ENCODE measurements at regions not wholly inside any gene's neighbourhood (a gene's known extent, or its start where the extent isn't known, plus 50 kb on each side); places are given as distances from the start of the nearest gene placed in this dataset.

DNA sequence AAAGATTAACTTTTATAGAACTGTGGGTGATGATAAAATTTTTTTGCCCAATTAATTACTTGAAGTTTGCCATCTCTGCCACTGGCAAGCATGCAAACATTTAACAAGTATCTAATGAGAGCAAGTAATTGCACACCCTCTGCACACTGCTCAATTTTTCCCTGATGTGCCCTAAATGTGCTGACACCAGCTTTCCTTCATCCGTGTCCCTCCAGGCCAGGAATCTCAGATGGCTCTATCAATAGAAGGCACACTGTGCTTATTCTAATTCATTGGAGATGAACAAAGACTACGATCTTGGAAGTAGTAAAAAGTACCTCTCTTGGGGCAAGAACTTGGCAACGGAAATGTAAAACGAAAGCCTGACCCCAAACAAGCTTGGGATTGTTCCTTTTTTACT lies 212.1 kb downstream of the GPR37 start:
- H3K27ac ChIP-seq (ENCODE audit: low read depth, low read length), result no peak overlapping the region
- no peak overlapping the region for H3K4me3 ChIP-seq (ENCODE audit: low read length)
- no peaks in the 10 kb centered on the region for H3K27me3 ChIP-seq (ENCODE audit: control insufficient read depth, insufficient read depth, low read length)
- H3K36me3 ChIP-seq (ENCODE audit: control insufficient read depth, insufficient read depth, low read length), result no peaks in the 10 kb centered on the region
- H3K9ac ChIP-seq (ENCODE audit: low read length), result no peak overlapping the region
- no peaks in the 10 kb centered on the region for H3K4me1 ChIP-seq (ENCODE audit: control insufficient read depth, insufficient read depth, low read length)

GRCh38 chr7:124552217-124552616 lies 213.4 kb downstream of the GPR37 start:
- Histone ChIP-seq H3K4me3 (ENCODE audit: low read length) (no peak overlapping the region), H3K9ac (ENCODE audit: low read length) (no peak overlapping the region), H3K4me1 (ENCODE audit: control insufficient read depth, insufficient read depth, low read length) (no peaks in the 10 kb centered on the region), H3K27ac (ENCODE audit: low read depth, low read length) (no peak overlapping the region), H3K27me3 (ENCODE audit: control insufficient read depth, insufficient read depth, low read length) (no peaks in the 10 kb centered on the region), H3K36me3 (ENCODE audit: control insufficient read depth, insufficient read depth, low read length) (no peaks in the 10 kb centered on the region)

DNA sequence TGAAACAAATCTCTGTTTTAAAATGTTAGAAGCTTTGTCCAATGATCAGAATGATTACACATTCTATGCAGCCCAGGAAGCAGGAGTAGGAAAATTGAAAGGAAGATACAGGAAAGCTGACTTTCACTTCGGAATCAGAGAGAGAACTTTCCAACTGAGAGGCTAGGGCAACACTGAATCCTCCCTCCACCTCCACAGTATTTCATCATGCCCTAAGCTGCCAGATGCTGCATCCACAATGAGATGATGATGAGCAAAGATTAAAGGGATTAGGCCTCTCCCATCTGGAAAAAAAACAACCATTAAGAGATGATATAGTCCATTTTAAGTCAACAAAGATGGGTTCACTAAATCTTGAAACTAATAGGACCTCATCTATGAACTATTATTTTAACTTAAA lies 215.6 kb downstream of the GPR37 start:
- no peak overlapping the region for H3K27ac ChIP-seq (ENCODE audit: low read depth, low read length)
- H3K36me3 ChIP-seq (ENCODE audit: control insufficient read depth, insufficient read depth, low read length), result no peaks in the 10 kb centered on the region
- no peaks in the 10 kb centered on the region for H3K4me1 ChIP-seq (ENCODE audit: control insufficient read depth, insufficient read depth, low read length)
- no peaks in the 10 kb centered on the region for H3K27me3 ChIP-seq (ENCODE audit: control insufficient read depth, insufficient read depth, low read length)
- no peak overlapping the region for H3K9ac ChIP-seq (ENCODE audit: low read length)
- no peak overlapping the region for H3K4me3 ChIP-seq (ENCODE audit: low read length)

DNA sequence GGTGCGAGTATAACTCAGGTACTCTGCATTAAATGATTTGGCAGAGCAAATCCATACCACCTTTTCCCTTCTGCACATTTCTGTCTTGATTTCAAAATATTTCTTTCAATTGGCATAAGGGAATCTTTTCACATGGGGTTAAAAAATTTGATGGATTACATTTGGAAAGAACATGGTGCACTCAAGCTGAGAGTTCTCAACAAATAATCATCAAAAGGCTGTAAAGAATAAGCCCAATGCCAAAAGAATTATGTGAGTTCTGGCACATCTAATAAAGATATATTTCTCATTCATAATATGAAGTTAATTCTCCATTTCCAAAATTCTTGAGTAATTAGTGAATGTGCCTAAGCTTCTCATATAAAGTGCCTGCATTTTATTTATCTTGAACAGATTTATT lies 223.1 kb downstream of the GPR37 start:
- no peaks in the 10 kb centered on the region for H3K27me3 ChIP-seq (ENCODE audit: control insufficient read depth, insufficient read depth, low read length)
- no peak overlapping the region for H3K4me3 ChIP-seq (ENCODE audit: low read length)
- no peak overlapping the region for H3K9ac ChIP-seq (ENCODE audit: low read length)
- no peaks in the 10 kb centered on the region for H3K4me1 ChIP-seq (ENCODE audit: control insufficient read depth, insufficient read depth, low read length)
- H3K27ac ChIP-seq (ENCODE audit: low read depth, low read length), result no peak overlapping the region
- H3K36me3 ChIP-seq (ENCODE audit: control insufficient read depth, insufficient read depth, low read length), result no peaks in the 10 kb centered on the region

GRCh38 chr7:124536156-124536762 lies 229.3 kb downstream of the GPR37 start:
- Histone ChIP-seq H3K4me3 (ENCODE audit: low read length) (no peak overlapping the region), H3K36me3 (ENCODE audit: control insufficient read depth, insufficient read depth, low read length) (no peaks in the 10 kb centered on the region), H3K27me3 (ENCODE audit: control insufficient read depth, insufficient read depth, low read length) (no peaks in the 10 kb centered on the region), H3K27ac (ENCODE audit: low read depth, low read length) (no peak overlapping the region), H3K4me1 (ENCODE audit: control insufficient read depth, insufficient read depth, low read length) (no peaks in the 10 kb centered on the region), H3K9ac (ENCODE audit: low read length) (no peak overlapping the region)

- no peak overlapping the region for H3K27ac ChIP-seq (ENCODE audit: low read depth, low read length)
- H3K4me3 ChIP-seq (ENCODE audit: low read length), result no peak overlapping the region
- no peaks in the 10 kb centered on the region for H3K36me3 ChIP-seq (ENCODE audit: control insufficient read depth, insufficient read depth, low read length)
- no peaks in the 10 kb centered on the region for H3K4me1 ChIP-seq (ENCODE audit: control insufficient read depth, insufficient read depth, low read length)
- H3K9ac ChIP-seq (ENCODE audit: low read length), result no peak overlapping the region
- no peaks in the 10 kb centered on the region for H3K27me3 ChIP-seq (ENCODE audit: control insufficient read depth, insufficient read depth, low read length)
These were observed 233.4 kb downstream of the GPR37 start for GRCh38 chr7:124532166-124532565.

DNA sequence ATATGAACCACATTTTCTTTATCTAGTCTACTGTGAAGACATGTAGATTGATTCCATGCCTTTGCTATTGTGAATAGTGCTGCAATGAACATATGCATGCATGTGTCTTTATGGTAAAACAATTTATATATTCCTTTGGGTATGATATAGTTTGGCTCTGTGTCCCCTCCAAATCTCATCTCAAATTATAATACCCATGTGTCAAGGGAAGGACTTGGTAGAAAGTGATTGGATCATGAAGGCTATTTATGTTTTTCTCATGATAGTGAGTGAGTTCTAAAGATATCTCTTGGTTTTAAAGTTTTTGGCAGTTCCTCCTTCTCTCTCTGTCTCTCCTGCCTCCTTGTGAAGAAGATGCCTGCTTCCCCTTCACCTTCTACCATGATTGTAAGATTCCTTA lies 248.7 kb downstream of the GPR37 start:
- Histone ChIP-seq H3K4me3 (ENCODE audit: low read length) (no peak overlapping the region), H3K9ac (ENCODE audit: low read length) (no peak overlapping the region), H3K4me1 (ENCODE audit: control insufficient read depth, insufficient read depth, low read length) (no peaks in the 10 kb centered on the region), H3K27ac (ENCODE audit: low read depth, low read length) (no peak overlapping the region), H3K27me3 (ENCODE audit: control insufficient read depth, insufficient read depth, low read length) (no peaks in the 10 kb centered on the region), H3K36me3 (ENCODE audit: control insufficient read depth, insufficient read depth, low read length) (no peaks in the 10 kb centered on the region)

DNA sequence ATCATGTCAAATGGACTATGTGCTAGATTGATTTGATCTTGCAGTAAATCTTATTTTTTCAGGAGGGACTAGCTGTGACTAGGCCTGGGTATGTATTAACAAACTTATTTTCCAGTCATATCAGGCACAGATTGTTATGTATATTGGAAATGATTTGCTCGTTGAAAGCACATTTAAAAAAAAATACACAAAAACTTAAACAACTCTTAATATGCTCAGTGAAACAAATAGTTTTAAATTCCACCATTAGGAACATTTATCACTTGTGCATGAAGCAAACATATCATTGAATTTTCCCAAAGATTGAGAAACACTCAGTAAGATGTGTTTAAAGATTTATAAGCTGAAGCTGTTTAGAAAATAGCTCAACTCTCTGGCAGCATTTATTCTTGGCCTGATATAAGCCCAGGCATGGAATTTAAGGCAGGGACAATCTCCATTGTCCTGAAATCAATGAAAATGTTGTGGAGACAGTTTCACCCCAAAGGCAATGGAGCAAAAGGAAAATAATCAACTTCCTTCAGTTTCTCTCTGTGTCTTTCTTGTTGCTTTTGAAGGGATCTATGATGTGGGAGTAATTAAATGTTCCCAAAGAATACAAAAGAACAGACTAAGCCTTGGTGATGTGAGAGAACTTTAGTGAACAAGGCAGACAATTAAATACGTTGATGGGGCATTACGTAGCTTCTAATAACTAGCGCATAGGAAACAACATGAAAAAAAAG lies 250.3 kb downstream of the GPR37 start:
- H3K4me3 ChIP-seq (ENCODE audit: low read length), result no peak overlapping the region
- H3K27me3 ChIP-seq (ENCODE audit: control insufficient read depth, insufficient read depth, low read length), result no peaks in the 10 kb centered on the region
- H3K27ac ChIP-seq (ENCODE audit: low read depth, low read length), result no peak overlapping the region
- H3K4me1 ChIP-seq (ENCODE audit: control insufficient read depth, insufficient read depth, low read length), result no peaks in the 10 kb centered on the region
- no peak overlapping the region for H3K9ac ChIP-seq (ENCODE audit: low read length)
- H3K36me3 ChIP-seq (ENCODE audit: control insufficient read depth, insufficient read depth, low read length), result no peaks in the 10 kb centered on the region

- Histone ChIP-seq H3K36me3 (ENCODE audit: control insufficient read depth, insufficient read depth, low read length) (no peaks in the 10 kb centered on the region), H3K27ac (ENCODE audit: low read depth, low read length) (no peak overlapping the region), H3K4me1 (ENCODE audit: control insufficient read depth, insufficient read depth, low read length) (no peaks in the 10 kb centered on the region), H3K9ac (ENCODE audit: low read length) (no peak overlapping the region), H3K4me3 (ENCODE audit: low read length) (no peak overlapping the region), H3K27me3 (ENCODE audit: control insufficient read depth, insufficient read depth, low read length) (no peaks in the 10 kb centered on the region)
These were observed 251.1 kb downstream of the GPR37 start for GRCh38 chr7:124514471-124514870.

- Histone ChIP-seq H3K27ac (ENCODE audit: low read depth, low read length) (no peak overlapping the region), H3K4me1 (ENCODE audit: control insufficient read depth, insufficient read depth, low read length) (no peaks in the 10 kb centered on the region), H3K9ac (ENCODE audit: low read length) (no peak overlapping the region), H3K36me3 (ENCODE audit: control insufficient read depth, insufficient read depth, low read length) (no peaks in the 10 kb centered on the region), H3K27me3 (ENCODE audit: control insufficient read depth, insufficient read depth, low read length) (no peaks in the 10 kb centered on the region), H3K4me3 (ENCODE audit: low read length) (no peak overlapping the region)
These were observed 268.4 kb downstream of the GPR37 start for GRCh38 chr7:124497176-124497575.

DNA sequence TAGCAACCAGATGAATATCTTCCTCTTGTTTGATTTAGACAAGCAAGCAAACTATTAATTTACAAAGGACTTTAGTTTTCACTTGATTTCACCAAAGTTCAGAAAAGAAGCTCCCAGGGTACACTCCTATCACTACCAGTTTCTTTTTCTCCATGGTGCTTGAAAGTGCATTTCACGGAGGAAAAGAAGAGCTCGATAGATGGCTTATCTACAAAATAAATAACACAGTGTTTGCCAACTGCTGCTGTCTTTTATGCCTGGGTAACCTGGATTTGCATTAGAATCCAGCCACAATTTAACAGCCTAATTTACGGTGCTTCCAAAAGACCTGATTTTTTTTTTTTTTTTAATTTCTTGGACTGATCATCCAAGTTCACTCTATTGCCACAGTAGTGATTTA lies 275.7 kb downstream of the GPR37 start:
- no peak overlapping the region for H3K4me3 ChIP-seq (ENCODE audit: low read length)
- no peaks in the 10 kb centered on the region for H3K36me3 ChIP-seq (ENCODE audit: control insufficient read depth, insufficient read depth, low read length)
- no peak overlapping the region for H3K9ac ChIP-seq (ENCODE audit: low read length)
- H3K4me1 ChIP-seq (ENCODE audit: control insufficient read depth, insufficient read depth, low read length), result no peaks in the 10 kb centered on the region
- no peak overlapping the region for H3K27ac ChIP-seq (ENCODE audit: low read depth, low read length)
- no peaks in the 10 kb centered on the region for H3K27me3 ChIP-seq (ENCODE audit: control insufficient read depth, insufficient read depth, low read length)

DNA sequence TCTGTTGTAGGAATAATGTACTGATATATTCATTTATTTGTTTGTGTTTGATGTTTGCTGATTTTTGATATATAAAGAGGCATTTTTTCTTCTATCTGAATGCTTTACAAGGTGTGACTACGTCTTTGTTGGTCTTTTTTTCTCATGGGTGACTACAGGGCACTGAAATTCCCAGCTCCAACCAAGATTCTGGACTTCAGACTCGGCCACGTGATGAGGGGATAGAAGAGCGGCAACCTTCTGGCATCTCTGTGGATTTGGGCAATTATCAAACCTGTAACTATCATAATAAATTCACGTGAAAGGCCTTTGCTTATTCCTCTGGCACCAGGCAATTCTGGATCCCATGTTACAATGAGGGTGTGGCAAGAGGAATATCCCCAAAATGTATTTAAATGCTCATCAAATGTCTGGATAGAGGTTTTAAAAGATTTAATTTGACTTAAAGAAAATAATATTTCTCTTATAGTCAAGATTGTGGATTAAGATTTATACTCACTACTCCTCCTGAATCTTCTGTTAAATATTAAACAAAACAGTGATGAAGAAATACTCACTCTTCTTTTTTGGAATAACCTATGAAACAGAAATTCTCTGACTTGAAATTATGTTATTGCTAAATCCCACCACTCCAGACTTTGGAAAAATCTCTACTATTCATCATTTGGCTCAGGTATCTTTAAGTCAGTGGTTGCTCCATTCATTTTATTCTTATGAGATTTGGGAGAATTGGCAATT lies 276.3 kb downstream of the GPR37 start:
- H3K4me1 ChIP-seq (ENCODE audit: control insufficient read depth, insufficient read depth, low read length), result no peaks in the 10 kb centered on the region
- H3K27me3 ChIP-seq (ENCODE audit: control insufficient read depth, insufficient read depth, low read length), result no peaks in the 10 kb centered on the region
- no peak overlapping the region for H3K27ac ChIP-seq (ENCODE audit: low read depth, low read length)
- H3K4me3 ChIP-seq (ENCODE audit: low read length), result no peak overlapping the region
- H3K36me3 ChIP-seq (ENCODE audit: control insufficient read depth, insufficient read depth, low read length), result no peaks in the 10 kb centered on the region
- H3K9ac ChIP-seq (ENCODE audit: low read length), result no peak overlapping the region
